Testis (tissue), 2 donors: ENCODE measurements at regions not wholly inside any gene's neighbourhood (a gene's known extent, or its start where the extent isn't known, plus 50 kb on each side); places are given as distances from the start of the nearest gene placed in this dataset.

Source experiments
- DNase-seq: peaks from one replicate; pipeline ENCODE4 v3.0.0-alpha.2; 2019
- H3K27ac ChIP-seq, 2 donors: fragments of 200-600 bp; sonication (generic); one replicate each; pipeline ENCODE4 v1.5.1; 2019
- H3K27me3 ChIP-seq: fragments of 200-600 bp; sonication (generic); one replicate; pipeline ENCODE4 v1.5.1; 2019
- H3K36me3 ChIP-seq: fragments of 200-600 bp; sonication (generic); one replicate; pipeline ENCODE4 v1.5.1; 2017; ENCODE audit warnings: low read depth; ENCODE audit errors: missing control alignments
- H3K4me1 ChIP-seq: fragments of 200-600 bp; sonication (generic); one replicate; pipeline ENCODE4 v1.5.1; 2019
- H3K4me3 ChIP-seq, 2 donors: fragments of 200-600 bp; sonication (generic); one replicate each; pipeline ENCODE4 v1.5.1; 2017 to 2019
- H3K9me3 ChIP-seq: fragments of 200-600 bp; sonication (generic); one replicate; pipeline ENCODE4 v1.5.1; 2017
- CTCF ChIP-seq, 3 experiments: fragments of 450-650 bp in 2 of 3; fragments of 200-600 bp in 1 of 3; sonication (generic) in 1 of 3; IDR thresholded peaks; one replicate each; pipeline ENCODE4 v1.5.1; 2016 to 2019; ENCODE audit warnings: antibody characterized with exemption in 3 of 3, mild to moderate bottlenecking in 2 of 3, moderate library complexity in 1 of 3
- POLR2A ChIP-seq: fragments of 450-650 bp; IDR thresholded peaks from one replicate; pipeline ENCODE4 v1.6.1; 2017; ENCODE audit warnings: antibody characterized with exemption, mild to moderate bottlenecking, moderate library complexity
- WGBS, 2 donors: methylation state at CpG; one replicate each; pipeline ENCODE4 v1.1.5; 2018; 5-methylcytosine and 5-hydroxymethylcytosine counted together
- intact Hi-C: fragments of 100-400 bp; cut with DNase I; formaldehyde crosslinking; loops from one replicate; pipeline ENCODE4 v1.15.1; 2023; ENCODE audit warnings: low total_unique reads

DNA sequence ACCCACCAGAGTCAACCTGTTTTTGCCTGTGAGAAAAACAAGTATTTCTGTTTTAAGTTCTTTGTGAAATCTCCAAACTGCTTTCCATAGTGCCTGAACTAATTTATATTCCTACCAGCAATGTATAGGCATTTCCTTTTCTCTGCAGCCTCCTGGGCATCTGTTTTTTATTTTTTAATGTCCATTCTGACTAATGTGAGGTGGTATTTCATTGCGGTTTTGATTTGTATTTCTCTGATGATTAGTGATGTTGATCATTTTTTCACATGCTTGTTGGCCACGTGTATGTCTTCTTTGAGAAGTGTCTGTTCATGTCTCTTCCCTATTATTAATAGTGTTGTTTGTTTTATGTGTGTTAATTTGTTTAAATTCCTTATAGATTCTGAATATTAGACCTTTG, 820.5 kb downstream of the MCTP2 start:
- no peaks in the 10 kb centered on the region for H3K36me3 ChIP-seq
- H3K27ac ChIP-seq = no peak overlapping the region
- H3K4me3 ChIP-seq = no peak overlapping the region
- 87 to 91% methylated on average over 2 of the region's 2 CpGs for WGBS, 2 donors
- no peaks in the 10 kb centered on the region for H3K9me3 ChIP-seq
- intact Hi-C loops = no loop called here
- TF ChIP-seq CTCF (IDR thresholded peaks at IDR 0.05) (no peak), POLR2A (no peak)
- no peaks in the 10 kb centered on the region for H3K4me1 ChIP-seq
- no peak for DNase-seq
- no peaks in the 10 kb centered on the region for H3K27me3 ChIP-seq

- H3K4me1 ChIP-seq = no peaks in the 10 kb centered on the region
- H3K36me3 ChIP-seq = no peaks in the 10 kb centered on the region
- intact Hi-C loops = no loop called here
- 82 to 90% methylated on average over 2 to 4 of the region's 4 CpGs for WGBS, 2 donors
- H3K9me3 ChIP-seq = no peaks in the 10 kb centered on the region
- TF ChIP-seq POLR2A (no peak), CTCF (IDR thresholded peaks at IDR 0.05) (no peak)
- H3K27ac ChIP-seq = no peak overlapping the region
- H3K4me3 ChIP-seq = no peak overlapping the region
- DNase-seq = no peak
- no peaks in the 10 kb centered on the region for H3K27me3 ChIP-seq
These were observed 828.1 kb downstream of the MCTP2 start for GRCh38 chr15:95059346-95059905.

DNA sequence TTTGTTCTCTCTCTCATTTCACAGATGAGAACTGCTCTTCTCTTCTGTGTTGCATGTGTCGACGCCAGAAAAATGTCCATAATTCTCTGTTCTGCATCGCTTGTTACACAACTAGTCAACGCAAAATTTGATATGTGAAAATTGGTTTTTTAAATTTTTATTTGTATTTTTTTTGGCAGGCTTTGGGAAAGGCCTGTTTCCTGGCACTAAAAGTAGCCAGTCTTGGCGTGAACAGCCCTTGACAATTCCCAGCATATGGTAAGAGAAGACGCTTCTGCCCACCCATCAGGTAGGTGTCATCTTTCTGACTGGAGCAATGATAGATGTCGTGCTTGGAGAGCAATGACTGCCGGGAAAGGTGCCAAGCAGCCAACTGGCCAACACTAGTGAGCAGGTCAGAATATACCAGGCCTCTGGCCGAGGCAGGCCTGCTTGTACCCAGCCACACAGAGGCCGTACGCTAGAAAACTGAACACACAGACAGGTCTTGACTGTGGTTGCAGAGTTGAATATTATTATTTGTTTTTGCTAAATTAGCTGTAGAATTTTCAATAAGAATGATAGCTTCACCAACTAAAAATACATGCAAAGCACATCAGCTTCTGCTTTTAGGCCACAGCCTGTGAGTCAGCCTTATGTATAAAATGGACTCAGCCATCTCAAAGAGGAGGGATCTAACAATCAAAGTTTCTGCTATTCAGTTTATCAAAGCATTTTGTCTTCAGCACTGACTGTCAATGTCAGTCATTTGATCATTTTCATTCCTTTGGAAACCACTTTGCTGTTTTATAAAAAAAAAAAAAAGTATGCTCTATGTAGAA, 837.5 kb downstream of the MCTP2 start:
- DNase-seq = no peak
- TF ChIP-seq POLR2A (no peak), CTCF (IDR thresholded peaks at IDR 0.05) (no peak)
- intact Hi-C loops = no loop called here
- no peak overlapping the region for H3K4me3 ChIP-seq
- WGBS, 2 donors = 81 to 83% methylated on average over 11 of the region's 11 CpGs
- no peaks in the 10 kb centered on the region for H3K27me3 ChIP-seq
- no peaks in the 10 kb centered on the region for H3K4me1 ChIP-seq
- no peak overlapping the region for H3K27ac ChIP-seq
- no peaks in the 10 kb centered on the region for H3K9me3 ChIP-seq
- H3K36me3 ChIP-seq = no peaks in the 10 kb centered on the region

DNA sequence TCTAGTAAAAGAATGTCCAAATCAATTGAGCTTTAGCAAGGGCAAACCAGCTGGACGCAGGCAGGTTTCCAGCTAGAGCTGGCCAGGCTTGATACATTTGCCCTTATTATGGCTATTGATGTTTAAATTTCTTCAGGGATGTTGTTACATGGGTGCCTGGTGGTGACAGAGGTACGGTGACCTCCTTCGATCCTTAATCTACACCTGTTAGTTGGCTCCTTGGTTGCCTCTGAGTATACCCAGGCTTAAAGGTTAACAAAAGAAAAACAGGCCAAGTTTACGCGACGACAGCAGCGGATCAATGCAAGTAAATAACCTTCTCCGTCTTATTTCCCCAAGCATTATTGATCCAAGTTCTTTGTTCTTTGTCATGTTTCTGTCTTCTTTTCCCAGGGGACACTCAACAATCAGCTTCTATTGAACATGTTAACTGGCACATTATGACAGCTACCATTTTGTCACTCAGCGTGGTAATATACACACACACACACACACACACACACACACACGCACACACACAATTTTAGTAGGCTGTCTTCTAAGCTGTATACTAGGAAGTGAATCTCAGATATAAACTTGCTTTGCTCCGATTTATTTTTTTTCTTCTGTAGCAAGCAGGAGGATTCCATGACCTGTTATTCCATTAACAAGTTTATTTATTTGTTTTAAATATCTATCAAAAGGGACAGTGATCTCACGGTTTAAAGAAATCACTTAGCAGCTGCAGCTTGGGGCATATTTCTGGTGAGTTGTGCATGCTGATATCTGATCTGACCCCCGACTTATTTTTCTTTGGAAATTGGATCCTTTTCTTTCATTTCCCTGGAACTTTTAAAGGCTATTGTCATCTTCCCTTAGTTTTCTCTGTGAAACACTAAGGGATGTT, 844.7 kb downstream of the MCTP2 start:
- H3K27ac ChIP-seq = no peak overlapping the region
- H3K4me3 ChIP-seq = no peak overlapping the region
- H3K9me3 ChIP-seq = no peaks in the 10 kb centered on the region
- intact Hi-C loops = no loop called here
- no peaks in the 10 kb centered on the region for H3K27me3 ChIP-seq
- DNase-seq = no peak
- H3K36me3 ChIP-seq = no peaks in the 10 kb centered on the region
- 79 to 80% methylated on average over 13 of the region's 13 CpGs for WGBS, 2 donors
- TF ChIP-seq POLR2A = no peak
- TF ChIP-seq CTCF (IDR thresholded peaks at IDR 0.05) = no peak
- H3K4me1 ChIP-seq = no peaks in the 10 kb centered on the region
